ENCODE measurements at regions not wholly inside any gene's neighbourhood (a gene's known extent, or its start where the extent isn't known, plus 50 kb on each side); places are given as distances from the start of the nearest gene placed in this dataset.

DNA sequence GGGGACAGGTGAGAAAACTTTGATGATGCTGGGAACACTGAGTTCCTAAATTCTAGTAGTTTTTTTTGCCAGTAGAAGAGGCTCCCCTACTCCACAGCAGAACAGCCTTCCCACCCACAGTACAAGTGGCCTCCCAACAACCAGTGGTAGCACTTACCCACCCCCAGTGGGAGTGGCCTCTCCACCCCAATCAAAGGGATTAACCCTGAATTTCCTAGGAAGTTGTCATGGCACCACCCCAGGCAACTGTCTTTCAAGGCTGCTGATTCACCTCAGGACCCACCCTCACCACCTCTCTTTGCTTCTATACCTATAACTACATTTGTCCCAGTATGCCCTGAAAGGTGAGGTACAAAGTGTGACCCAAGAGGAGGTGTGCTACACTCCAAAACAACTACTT is 81.4 kb upstream of the PRDX6 start:
- DNase-seq = no peak

DNA sequence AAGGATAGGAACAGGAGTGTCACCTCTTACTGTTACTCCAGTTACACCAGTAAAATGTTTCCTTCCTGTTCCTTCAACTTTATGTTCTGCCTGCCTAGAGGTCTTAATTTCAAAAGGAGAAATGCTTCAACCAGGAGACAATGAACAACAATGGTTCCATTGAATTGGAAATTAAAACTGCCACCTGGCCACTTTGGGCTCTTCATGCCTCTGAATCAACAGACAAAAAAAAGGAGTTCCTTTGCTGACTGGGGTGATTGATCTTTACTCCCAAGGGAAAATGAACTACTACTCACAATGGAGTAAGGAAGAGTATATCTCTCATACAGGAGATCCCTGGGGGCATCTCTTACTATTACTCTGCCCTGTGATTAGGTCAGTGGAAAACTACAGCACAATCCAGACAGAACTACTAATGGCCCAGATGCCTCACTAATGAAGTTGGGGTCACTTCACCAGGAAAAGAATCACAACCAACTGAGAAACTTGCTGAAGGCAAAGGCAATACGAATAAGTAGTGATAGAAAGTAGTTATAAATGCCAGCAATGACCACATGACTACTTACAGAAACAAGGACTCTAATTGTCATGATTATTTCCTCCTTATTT is 76.6 kb upstream of the PRDX6 start:
- no peak for DNase-seq

DNA sequence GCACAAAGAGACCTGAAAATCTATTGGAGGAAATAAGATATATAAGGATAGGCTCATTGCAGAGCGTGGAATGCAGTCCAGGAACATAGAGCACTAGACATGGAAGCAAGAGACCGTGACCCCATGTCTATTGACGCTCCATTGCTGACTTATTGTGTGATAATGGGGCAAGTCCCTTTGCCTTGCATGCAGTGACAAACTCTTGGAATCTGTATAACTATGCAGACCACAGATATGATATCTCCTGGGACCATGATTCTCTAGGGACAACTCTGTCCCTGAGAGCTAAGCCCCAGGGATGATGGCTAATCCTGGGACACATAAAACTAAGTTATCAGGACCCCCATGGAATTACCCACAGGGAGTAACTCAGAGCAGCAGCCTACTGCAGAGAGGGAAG is 73.1 kb upstream of the PRDX6 start:
- DNase-seq = no peak

DNA sequence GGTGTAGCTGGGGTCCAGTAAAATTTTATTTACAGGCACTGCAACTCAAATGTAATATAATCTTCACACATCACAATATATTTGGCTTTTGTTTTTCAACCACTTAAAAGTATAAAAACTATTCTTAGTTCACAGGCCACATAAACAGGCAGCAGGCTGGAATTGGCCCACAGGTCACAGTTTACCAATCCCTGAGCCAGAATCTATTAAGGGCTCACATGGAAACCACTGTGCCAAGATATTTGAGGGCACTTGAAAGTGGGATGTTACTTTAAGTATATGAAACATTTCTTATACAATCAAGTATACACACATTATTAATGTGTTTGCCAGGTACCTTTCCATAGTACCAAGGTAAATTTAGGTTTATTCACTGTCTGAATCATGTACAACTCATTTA is 71.9 kb upstream of the PRDX6 start:
- DNase-seq = no peak

DNA sequence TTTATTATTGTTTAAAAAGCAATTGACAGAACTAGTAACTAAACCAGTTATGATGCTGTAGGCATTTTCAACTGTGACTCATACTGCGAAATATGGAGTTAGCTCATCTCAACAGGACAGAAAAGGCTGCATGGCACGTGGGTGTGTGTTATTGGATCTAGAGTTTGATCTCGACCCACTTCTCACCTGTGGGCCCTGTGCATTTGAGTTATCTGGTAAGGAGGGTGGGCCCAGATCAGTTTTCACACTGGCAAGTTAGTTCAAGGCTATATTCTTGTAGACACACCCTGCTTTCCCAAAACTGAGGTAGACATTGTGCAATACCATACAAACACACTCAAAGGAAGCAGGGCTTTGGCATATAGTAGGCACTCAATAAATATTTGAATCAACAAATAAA is 71.3 kb upstream of the PRDX6 start:
- no peak for DNase-seq

DNA sequence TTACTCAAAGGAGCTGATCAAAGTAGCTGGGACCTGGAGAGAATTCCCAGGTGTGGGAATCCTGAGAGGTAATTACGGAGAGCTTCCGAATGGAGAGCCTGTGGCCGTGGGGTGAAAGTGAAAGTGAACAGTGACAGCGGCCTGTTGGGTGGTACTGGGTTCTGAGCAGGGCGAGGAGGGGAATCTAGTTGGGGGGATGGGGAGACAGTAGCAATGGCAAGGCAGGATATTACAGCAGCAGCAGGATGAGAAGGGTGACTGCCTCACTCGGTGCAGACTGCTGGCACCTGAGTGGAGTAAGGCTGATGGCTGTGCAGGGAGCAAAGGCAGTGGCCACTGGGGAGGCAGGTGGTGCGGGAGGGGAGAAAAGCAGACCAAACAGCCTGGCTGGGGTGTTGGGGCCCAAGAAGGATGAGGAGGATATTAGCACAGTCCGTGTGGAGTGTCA is 70.3 kb upstream of the PRDX6 start:
- no peak for DNase-seq

DNA sequence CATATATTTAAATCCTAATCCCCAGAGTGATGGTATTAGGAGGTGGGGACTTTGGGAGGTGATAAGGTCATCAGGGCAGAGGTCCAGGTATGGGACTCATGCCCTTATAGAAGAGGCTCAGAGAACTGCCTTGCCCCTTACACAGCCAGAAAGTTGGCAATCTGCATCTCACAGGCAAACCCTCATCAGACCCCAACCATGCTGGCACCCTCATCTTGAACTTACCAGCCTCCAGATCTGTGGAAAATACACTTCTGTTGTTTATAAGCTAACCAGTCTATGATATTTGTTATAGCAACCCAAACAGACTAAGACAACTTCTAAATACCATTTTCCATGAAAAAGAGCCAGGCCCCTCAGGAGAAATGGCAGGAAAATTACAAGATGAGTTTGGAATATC is 69.3 kb upstream of the PRDX6 start:
- DNase-seq = no peak

DNA sequence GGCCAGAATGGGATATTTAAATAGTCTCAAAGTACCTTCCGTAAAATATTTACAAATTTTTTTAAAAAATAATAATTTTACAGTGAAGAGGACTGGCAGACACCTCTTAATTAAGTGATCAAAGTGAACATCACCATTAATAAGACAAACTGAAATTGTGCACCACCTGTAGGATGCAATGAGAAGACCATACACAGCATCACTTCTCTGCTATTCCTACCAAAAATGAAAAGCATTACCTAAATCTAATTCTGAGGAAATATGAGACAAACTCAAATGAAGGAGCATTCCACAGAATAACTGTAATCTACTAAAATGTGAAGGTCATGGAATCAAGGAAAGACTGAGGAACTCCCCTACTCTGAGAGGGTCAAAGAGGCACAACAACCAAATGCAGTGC is 68.2 kb upstream of the PRDX6 start:
- no peak for DNase-seq

DNA sequence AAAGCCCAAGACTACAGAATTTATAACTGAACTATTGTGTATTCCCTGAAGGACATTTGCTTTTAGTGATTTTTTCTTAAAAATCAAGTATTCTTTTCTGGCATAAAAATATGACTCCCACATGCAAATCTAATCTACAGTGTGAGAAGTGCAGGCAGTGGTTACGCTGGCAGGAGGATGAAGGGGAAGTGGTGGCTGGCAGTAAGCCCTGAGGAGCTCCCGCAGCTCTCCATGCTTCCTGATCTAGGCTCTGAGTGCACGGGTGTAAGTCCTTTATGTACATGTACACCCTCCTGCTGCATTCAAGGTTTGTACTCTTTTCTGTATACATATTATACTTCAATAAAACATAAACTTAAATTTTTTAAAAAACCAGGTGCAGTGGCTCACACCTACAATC is 67.5 kb upstream of the PRDX6 start:
- peak in 4 of 56 donors; percentile 7 to 25 (median 9) for DNase-seq

DNA sequence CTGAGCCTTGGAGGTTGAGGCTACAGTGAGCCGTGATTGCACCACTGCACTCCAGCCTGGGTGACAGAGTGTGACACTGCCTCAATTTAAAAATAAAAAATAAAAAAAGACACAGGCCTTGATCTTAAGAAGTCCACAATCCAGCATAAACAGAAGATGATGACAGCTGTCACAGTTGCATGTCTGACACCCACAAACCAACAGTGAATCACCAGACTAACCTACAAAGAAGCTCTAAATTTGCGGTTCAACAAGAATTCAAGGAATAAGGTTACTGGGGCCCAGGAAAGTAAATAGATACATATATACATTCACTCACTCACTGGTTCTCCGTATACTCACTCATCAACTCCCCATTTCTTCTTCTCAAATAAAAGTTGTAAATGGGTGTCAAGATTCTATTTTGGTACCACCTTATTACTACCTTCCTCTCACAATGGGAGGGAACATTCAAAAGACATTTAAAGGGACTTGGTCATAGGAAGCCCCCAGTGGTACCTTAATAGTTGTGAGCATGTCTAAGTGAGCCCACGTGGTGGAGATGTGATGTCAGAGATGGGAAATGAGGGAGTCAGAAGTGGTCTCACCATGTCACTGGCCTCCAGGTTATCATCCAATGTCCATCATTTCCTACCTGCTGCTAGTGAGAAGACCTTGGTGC is 66.9 kb upstream of the PRDX6 start:
- no peak for DNase-seq

DNA sequence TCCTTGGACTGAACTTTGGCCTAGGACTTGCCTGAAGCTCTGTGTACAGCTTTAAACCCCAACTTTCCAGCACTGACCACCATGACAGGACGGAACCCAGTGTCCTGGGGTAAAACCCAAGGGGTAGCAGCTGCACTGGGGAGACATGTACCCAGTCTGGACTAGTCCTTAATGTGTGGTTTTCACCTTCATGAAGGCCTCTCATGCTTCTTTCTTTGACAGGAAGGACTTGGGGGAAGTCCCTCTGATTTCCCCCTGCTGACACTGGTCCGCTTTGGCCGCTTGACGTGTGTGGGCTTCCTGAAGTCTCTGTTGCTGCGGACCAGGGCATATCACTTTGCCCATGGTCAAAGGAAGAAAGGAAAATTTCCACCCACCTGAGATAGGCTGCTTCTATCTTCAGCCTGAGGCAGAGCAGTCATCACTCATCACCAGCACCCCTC is 66.3 kb upstream of the PRDX6 start:
- DNase-seq = no peak

DNA sequence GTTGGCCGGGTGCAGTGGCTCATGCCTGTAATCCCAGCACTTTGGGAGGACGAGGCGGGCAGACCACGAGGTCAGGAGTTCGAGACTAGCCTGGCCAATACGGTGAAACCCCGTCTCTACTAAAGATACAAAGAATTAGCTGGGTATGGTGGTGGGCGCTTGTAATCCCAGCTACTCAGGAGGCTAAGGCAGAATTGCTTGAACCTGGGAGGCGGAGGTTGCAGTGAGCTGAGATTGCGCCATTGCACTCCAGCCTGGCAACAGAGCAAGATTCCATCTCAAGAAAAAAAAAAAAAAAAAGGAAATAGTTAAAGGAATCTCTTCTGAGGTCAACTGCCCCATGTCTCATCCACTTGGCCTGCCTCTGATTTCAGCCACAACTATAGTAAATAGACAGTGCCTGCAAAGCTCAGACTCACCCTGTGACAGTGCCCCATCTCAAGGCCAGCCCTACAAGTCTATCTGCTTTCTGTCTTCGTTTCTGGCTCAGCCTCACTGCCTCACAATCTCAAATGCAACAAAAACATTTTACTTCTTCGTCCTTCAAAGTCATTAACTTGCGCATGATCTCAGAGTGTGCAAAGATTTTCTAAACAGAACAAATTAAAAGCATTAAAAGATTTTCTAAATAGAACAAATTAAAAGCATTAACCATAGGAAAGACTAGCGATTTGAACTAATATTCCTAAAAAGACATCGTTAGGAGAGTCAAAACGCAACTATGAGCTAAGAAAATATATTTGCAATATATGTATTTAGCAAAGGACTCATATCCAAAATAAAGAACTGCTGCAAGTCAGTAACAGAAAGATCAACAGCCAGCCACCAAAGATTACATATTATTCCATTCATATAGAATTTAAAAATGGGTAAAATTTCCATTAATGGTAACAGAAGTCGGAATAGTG is 65.0 kb upstream of the PRDX6 start:
- DNase-seq = no peak

DNA sequence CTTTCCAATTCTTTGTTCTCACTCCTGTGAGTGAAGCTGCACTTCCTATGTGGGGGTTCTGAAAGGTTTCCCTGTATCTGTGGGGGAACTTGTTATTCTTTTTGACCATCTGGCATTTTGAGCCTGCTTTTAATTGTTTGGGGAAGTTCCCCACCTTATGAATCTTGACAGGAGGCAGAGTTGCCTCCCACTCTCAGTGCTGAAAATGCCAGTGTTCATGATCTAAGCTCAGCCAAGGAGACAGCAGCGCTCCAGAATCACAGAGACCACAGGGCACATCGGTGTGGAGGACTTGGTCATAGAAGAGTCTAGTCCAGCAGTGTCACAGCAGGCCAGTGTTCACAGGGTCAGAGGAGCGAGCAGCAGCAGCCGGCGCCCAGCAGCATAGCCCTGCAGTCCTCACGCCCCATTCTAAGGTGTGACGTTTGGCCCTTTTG is 63.8 kb upstream of the PRDX6 start:
- no peak for DNase-seq

DNA sequence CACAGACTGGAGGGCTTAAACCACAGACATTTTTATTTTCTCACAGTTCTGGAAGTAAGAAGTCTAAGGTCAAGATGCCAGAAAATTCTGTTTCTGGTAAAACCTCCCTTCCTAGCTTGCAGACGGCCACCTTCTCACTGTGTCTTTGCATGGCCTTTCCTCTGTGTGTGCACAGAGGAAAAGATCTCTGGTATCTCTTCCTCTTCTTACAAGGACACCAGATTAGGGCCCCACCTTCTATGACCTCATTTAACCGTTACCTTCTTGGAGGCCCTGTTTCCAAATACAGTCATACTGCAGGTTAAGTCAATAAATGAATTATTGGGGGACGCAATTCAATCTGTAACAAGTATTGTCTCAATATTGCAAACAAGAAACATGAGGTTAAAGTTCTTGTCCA is 63.0 kb upstream of the PRDX6 start:
- DNase-seq = no peak

DNA sequence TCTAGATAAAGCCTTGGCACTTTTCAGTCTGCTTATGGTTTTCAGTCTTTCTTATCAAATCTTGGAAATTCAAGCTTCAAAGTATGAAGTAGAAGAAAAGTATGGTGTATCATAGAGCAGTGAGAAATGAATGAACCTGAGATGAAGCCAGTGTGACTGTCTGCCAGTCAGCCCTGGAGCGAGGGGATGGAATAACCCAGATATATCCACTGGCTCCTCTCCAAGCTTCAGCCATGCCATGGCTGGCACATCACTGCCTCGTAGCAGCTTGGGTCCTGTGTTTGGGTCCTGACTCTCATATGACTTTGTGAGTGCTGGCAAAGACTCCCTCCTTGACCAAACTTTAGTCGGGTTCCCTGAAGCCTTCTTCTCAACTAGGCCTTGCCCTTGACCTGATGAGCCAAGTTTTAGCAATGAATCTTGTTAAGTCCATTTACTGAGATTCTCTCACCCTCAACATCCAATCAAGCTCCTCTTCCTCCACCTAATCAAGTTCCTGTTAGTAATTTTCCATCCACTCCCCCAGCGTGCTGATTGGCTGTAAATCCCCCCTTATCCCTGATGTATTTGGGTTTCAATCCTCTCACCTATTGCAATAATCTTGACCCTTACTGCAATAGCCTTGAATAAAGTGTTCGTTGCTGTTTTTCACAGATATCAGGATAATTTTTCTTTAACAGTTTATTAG is 62.5 kb upstream of the PRDX6 start:
- DNase-seq = no peak

DNA sequence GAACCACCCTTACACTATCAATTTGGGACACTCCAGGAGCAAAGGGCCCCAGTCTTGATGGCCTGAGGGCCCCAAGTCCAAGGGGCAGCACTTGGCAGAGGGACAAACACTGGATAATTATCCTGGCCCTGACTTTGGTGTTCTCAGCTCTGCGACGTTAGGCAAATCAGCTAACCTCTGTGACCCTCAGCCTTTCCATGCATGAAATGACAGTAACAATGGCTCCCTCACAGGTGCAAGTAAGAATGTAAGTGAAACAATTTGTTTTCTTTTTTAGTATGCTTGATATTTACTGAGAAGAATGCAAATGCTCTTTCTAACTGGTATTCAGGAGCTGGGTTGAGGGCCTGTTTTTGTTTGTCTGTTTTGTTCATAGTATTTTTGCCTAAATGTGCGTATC is 61.6 kb upstream of the PRDX6 start:
- no peak for DNase-seq

DNA sequence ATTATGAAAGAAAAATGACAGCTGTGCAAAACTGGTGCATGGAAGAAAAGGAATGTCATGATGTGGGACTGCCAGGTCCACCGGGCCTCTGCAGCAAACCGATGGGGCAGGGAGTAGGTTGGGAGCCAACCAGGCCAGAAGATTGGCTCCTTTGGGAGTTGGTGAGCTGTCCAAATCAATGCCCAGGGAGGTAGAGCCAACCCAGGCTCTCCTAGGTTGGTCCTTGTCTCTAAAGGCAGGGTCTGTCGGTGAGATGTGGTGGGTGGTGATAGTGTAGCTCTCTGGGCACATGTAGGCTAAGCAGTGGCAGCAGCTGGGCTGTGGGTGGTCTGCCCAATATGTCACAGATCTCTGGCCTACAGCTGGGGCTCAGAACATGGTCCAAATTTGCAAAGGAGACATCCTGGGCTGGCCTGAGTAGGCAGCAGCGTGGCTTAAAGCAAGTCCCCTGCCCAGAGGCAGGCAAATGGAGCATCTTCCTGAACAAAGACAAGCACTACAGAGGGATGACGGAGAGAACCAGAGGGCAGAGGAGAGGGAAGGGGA is 61.2 kb upstream of the PRDX6 start:
- DNase-seq = no peak

DNA sequence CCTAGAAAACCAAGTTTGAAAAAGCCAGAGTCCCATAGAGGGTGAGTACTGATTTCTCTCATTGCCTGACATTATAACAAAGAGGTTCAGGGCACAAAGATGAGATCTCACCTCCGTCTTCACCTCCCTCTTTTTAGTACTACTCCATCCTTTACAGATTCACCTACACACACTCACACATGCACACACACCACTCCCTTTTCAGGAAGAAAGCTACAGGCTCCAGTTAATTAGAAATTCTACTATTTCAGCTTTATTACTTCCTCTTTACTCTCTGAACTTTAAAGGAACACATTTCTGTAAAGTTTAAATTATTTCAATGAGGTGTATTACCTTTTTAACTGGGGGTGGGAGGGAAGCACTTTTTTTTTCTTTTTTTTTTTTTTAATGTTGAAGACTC is 59.6 kb upstream of the PRDX6 start:
- no peak for DNase-seq

DNA sequence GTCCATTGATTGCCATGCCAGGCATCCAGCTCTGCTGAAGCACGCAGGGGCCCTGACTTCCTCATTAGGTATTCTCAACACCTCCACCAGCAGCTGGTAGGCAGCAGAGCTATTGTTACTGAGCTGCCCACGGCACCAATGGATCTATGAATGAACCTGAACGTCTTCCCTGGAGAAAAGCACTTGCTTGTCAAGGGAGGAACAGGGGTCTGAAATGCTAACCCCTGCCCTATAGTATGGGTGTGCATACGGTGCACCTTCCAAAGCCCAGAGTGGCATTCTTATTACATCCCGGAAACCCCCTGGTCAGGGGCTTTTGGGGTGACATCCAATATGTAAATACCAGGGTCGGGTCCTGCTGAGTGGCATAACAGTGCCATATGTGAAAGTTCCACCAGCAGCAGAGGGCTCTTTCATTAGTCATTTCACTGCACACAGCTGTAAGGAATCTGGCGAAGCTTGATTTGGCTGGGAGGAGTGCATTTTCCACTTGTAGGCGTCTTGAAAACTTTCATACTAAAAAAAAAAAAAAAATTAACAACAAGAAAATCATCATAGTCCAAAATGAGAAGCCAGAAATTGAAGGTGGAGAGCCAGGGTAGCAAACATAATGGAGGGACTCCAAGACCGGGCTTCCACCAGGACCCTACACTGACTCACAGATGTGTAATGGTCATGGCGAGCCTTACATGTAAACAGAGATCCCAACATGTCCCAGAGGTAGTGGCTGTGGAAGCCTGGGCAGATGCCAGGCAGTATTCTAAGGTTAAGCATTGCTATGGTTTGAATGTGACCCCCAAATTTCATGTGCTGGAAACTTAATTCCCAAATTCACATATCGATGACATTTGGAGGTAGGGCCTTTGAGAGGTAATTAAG is 58.8 kb upstream of the PRDX6 start:
- no peak for DNase-seq

DNA sequence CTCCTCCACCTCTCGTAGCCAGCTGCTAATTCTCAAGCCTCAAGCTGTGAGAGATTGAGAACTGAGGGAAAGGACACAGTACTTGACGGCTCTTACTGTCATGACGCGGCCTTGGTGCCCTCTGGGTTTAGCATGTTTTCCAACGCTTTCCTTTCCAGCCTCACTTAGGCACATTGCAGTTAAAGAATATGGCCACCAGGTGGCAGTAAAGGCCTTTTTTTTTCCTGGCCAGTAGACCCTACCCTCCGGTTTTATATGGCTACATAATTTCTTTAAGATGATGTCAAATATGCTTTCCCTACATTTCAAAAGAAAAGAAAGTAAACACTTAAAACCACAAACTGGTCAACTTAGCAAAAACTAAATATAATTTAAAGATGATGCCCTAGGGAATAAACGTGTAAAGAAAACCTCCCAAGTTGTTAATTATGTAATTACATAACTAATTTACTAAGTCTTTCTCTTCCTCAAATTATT is 56.8 kb upstream of the PRDX6 start:
- DNase-seq = peak in 33 of 56 donors; percentile 1 to 56 (median 15)
